Ishikawa (cell line): ENCODE measurements at regions not wholly inside any gene's neighbourhood (a gene's known extent, or its start where the extent isn't known, plus 50 kb on each side); places are given as distances from the start of the nearest gene placed in this dataset.

Experiments used
- CEBPB ChIP-seq: IDR thresholded peaks from 2 replicates; pipeline ENCODE4 v1.6.1; 2012
- CREB1 ChIP-seq: IDR thresholded peaks from 2 replicates; pipeline ENCODE4 v1.6.1; 2012; ENCODE audit warnings: low read depth
- EGR1 ChIP-seq: IDR thresholded peaks from 2 replicates; pipeline ENCODE4 v1.6.1; 2012
- EP300 ChIP-seq: IDR thresholded peaks from 2 replicates; pipeline ENCODE4 v1.6.1; 2012; ENCODE audit warnings: borderline replicate concordance
- FOXM1 ChIP-seq: IDR thresholded peaks from 2 replicates; pipeline ENCODE4 v1.6.1; 2012; ENCODE audit warnings: low read depth, borderline replicate concordance
- NFIC ChIP-seq: IDR thresholded peaks from 2 replicates; pipeline ENCODE4 v1.6.1; 2012
- RAD21 ChIP-seq: IDR thresholded peaks from 2 replicates; pipeline ENCODE4 v1.6.1; 2012; ENCODE audit warnings: low read depth
- REST ChIP-seq: IDR thresholded peaks from 2 replicates; pipeline ENCODE4 v1.6.1; 2012; ENCODE audit warnings: low read depth, mild to moderate bottlenecking
- TAF1 ChIP-seq: IDR thresholded peaks from 2 replicates; pipeline ENCODE4 v1.6.1; 2012; ENCODE audit warnings: low read depth, mild to moderate bottlenecking
- TCF12 ChIP-seq: IDR thresholded peaks from 2 replicates; pipeline ENCODE4 v1.6.1; 2012; ENCODE audit warnings: low read depth
- TEAD4 ChIP-seq: IDR thresholded peaks from 2 replicates; pipeline ENCODE4 v1.6.1; 2012
- YY1 ChIP-seq: IDR thresholded peaks from 2 replicates; pipeline ENCODE4 v1.6.1; 2012; ENCODE audit warnings: low read depth
- ZBTB7A ChIP-seq: IDR thresholded peaks from 2 replicates; pipeline ENCODE4 v1.6.1; 2012; ENCODE audit warnings: low read depth
- TF ChIP-seq, protein P1 (sequence below): IDR thresholded peaks from 2 replicates; pipeline ENCODE4 v1.6.1; 2012
- TF ChIP-seq, protein P2 (sequence below): IDR thresholded peaks from 2 replicates; pipeline ENCODE4 v1.6.1; 2012

DNA sequence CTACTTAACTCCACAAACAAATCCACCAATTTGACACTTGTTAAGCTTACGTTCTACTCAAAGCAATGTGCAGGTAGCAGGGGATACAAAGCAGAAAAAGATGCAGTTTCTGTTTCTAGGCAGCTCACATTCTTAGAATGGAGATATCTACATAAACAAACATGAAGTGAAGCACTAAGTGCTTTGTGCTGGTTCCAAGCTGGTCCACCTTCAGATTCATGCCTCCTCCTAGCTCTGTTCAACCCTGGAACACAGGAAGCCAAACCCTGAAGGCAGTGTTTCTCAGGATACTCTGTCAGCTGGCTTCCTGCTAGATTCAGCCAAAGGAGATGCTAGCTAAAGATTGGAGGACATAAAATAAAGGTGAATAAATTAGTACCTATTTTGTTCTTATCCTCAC is 55.3 kb upstream of the NOL4 start:
- TF ChIP-seq CREB1 = no peak
- no peak for TF ChIP-seq REST
- TF ChIP-seq, protein P1, sequence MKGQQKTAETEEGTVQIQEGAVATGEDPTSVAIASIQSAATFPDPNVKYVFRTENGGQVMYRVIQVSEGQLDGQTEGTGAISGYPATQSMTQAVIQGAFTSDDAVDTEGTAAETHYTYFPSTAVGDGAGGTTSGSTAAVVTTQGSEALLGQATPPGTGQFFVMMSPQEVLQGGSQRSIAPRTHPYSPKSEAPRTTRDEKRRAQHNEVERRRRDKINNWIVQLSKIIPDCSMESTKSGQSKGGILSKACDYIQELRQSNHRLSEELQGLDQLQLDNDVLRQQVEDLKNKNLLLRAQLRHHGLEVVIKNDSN = no peak

- TF ChIP-seq TEAD4 = no peak
- no peak for TF ChIP-seq YY1
- TF ChIP-seq EGR1 = no peak
- no peak for TF ChIP-seq FOXM1
- TF ChIP-seq CEBPB = no peak
- TF ChIP-seq RAD21 = no peak
- no peak for TF ChIP-seq CREB1
- TF ChIP-seq, protein P1 = no peak
- TF ChIP-seq, protein P2, sequence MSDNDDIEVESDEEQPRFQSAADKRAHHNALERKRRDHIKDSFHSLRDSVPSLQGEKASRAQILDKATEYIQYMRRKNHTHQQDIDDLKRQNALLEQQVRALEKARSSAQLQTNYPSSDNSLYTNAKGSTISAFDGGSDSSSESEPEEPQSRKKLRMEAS = no peak
- no peak for TF ChIP-seq REST
- TF ChIP-seq NFIC = no peak
Observed at GRCh38 chr18:34280653-34281052, 55.9 kb upstream of the NOL4 start.

DNA sequence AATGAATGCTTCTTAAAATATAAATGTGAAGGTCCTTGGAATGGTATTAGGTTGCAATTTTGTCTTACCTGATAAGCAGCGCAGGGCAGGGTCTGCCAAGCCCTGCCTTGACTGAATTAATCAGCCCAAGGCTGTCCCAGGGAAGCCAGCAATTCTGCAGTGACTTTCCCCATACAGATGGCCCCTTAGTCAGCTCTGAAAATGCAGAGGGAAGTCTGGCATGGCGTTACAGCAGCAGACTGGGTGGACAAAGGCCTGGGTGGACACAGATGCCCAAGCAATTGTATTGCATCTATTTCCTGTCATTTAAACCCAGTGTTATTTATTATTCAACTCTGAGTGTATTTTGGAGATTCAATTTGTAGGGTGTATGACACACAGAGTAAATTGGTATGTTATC is 56.6 kb upstream of the NOL4 start:
- TF ChIP-seq REST (no peak), TAF1 (no peak), EP300 (no peak), TEAD4 (no peak), RAD21 (no peak), NFIC (no peak), EGR1 (no peak)
- TF ChIP-seq, protein P2 = no peak
- TF ChIP-seq, protein P1 = no peak

DNA sequence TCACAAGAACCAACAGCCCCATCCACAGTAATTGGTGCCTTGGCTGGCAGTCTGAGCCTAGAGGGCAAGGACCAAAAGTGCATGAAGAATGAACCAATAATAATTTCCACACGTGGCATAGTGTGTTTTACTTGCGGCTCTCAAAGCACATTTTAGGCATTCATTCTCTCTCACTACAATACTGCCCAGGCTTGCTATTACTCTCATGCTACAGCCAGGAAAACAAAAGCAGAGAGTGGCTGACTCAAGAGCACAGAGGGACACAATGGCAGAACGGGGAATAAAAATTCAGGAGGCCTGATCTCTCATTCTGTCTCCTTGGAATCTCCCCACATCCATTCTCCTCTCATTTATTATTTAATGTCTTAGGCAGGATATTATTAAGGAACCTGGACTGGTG is 57.0 kb upstream of the NOL4 start:
- TF ChIP-seq TCF12 (no peak), EGR1 (no peak), NFIC (no peak), EP300 (no peak), RAD21 (no peak), FOXM1 (no peak), TAF1 (no peak), TEAD4 (no peak), CEBPB (no peak), YY1 (no peak), REST (no peak), ZBTB7A (no peak), CREB1 (no peak)
- TF ChIP-seq, protein P1 = no peak
- TF ChIP-seq, protein P2 = no peak
